HepG2 (cell line): ENCODE measurements at regions not wholly inside any gene's neighbourhood (a gene's known extent, or its start where the extent isn't known, plus 50 kb on each side); places are given as distances from the start of the nearest gene placed in this dataset.

Source experiments
- ATAC-seq: fragments of 200-7000 bp; cut with Tn5 transposase; 3 replicates; pipeline ENCODE4 v1.9.1; 2020; ENCODE audit warnings: mild to moderate bottlenecking, moderate library complexity
- BruUV-seq: library from RNA; stranded (reverse); fragments of 400-500 nt; replicated peaks from 2 replicates; lab custom pipeline; 2021; lab: Mats Ljungman, UMichigan
- CTCF ChIA-PET: fragments of 300-600 bp; formaldehyde crosslinking; extraction: SDS; loops from one replicate; lab custom pipeline; 2021; ENCODE audit warnings: low total read pairs, inconsistent platforms, low intra/inter-chr PET ratio; lab: Yijun Ruan, JAX
- POLR2A ChIA-PET: fragments of 350-600 bp; sonication (Branson Sonifier 250); formaldehyde crosslinking; loops from one replicate; lab custom pipeline; 2020; ENCODE audit warnings: antibody characterized with exemption, inconsistent platforms; lab: Yijun Ruan, JAX
- DNase-seq: peaks from one replicate; pipeline ENCODE4 v3.0.0-alpha.2; 2015; ENCODE audit warnings: low spot score
- FAIRE-seq: peaks from 3 replicates; lab custom pipeline; 2011; peaks lifted over from hg19 to GRCh38; lab: Jason Lieb, UNC
- H2AFZ ChIP-seq: one replicate; pipeline ENCODE4 v1.6.1; 2011; ENCODE audit warnings: low read length, inconsistent platforms
- H3K27ac ChIP-seq: fragments of 300-600 bp; 3 replicates; pipeline ENCODE4 v1.8.0; 2011; ENCODE audit warnings: mixed run types, mild to moderate bottlenecking, mixed read lengths, low read length, inconsistent platforms; ENCODE audit not compliant: insufficient read depth; ENCODE audit errors: extremely low read length
- H3K27me3 ChIP-seq, 2 experiments: fragments of 200-600 bp in 1 of 2; 2 replicates in 1 of 2; 3 replicates in 1 of 2; pipeline versions ENCODE4 v1.6.0 to v1.8.0; 2011; ENCODE audit warnings: low read length in 2 of 2, mild to moderate bottlenecking in 2 of 2, moderate library complexity in 2 of 2, inconsistent platforms in 1 of 2; ENCODE audit not compliant: insufficient read depth in 2 of 2, control insufficient read depth in 1 of 2
- H3K36me3 ChIP-seq, 2 experiments: fragments of 200-600 bp in 1 of 2; replicated peaks in 1 of 2; 2 replicates in 1 of 2; 3 replicates in 1 of 2; pipeline versions ENCODE4 v1.5.1 to v1.8.0; 2011; ENCODE audit warnings: low read length in 2 of 2, inconsistent platforms in 1 of 2; ENCODE audit not compliant: insufficient read depth in 2 of 2, control insufficient read depth in 1 of 2
- H3K4me1 ChIP-seq: 2 replicates; pipeline ENCODE4 v1.5.1; 2012; ENCODE audit warnings: low read length, inconsistent platforms; ENCODE audit not compliant: insufficient read depth
- H3K4me2 ChIP-seq: 2 replicates; pipeline ENCODE4 v1.6.0; 2011; ENCODE audit warnings: low read depth, low read length, inconsistent platforms
- H3K4me3 ChIP-seq, 3 experiments: fragments of 200-600 bp in 1 of 3; sonication (generic), shearing (Covaris generic) in 1 of 3; replicated peaks in 1 of 3; 2 replicates each; pipeline ENCODE4 v1.5.1; 2011 to 2016; ENCODE audit warnings: low read length in 3 of 3, inconsistent platforms in 2 of 3, low read depth in 2 of 3, mild to moderate bottlenecking in 2 of 3, control low read depth in 1 of 3, mixed read lengths in 1 of 3; ENCODE audit not compliant: insufficient read depth in 1 of 3
- H3K79me2 ChIP-seq: one replicate; pipeline ENCODE4 v1.6.1; 2011; ENCODE audit warnings: low read length, inconsistent platforms; ENCODE audit not compliant: insufficient read depth
- H3K9ac ChIP-seq: 2 replicates; pipeline ENCODE4 v1.6.0; 2011; ENCODE audit warnings: mild to moderate bottlenecking, low read depth, low read length, inconsistent platforms; ENCODE audit not compliant: insufficient read depth
- H3K9me3 ChIP-seq: 2 replicates; pipeline ENCODE4 v1.5.1; 2012; ENCODE audit warnings: mild to moderate bottlenecking, low read length
- H4K20me1 ChIP-seq: 2 replicates; pipeline ENCODE4 v1.6.0; 2011; ENCODE audit warnings: inconsistent platforms, mild to moderate bottlenecking, low read length, moderate library complexity; ENCODE audit not compliant: insufficient read depth
- CERS6 ChIP-seq: sonication (generic); formaldehyde crosslinking; IDR thresholded peaks from 2 replicates; pipeline ENCODE4 v1.5.0; 2020; ENCODE audit warnings: missing genetic modification reagents
- DNMT3B ChIP-seq: conservative IDR thresholded peaks from 2 replicates; pipeline ENCODE4 v1.6.1; 2016; ENCODE audit warnings: missing biosample characterization, control low read depth
- SALL2 ChIP-seq: sonication (generic); formaldehyde crosslinking; IDR thresholded peaks from 2 replicates; pipeline ENCODE4 v1.8.1; 2023; ENCODE audit warnings: mild to moderate bottlenecking, missing genetic modification reagents, inconsistent platforms
- TBX2 ChIP-seq: sonication (generic); formaldehyde crosslinking; IDR thresholded peaks from 2 replicates; pipeline ENCODE4 v1.5.0; 2020; ENCODE audit warnings: missing genetic modification reagents, mild to moderate bottlenecking, borderline replicate concordance
- ZNF883 ChIP-seq: sonication (generic); formaldehyde crosslinking; IDR thresholded peaks from 2 replicates; pipeline ENCODE4 v1.5.1; 2020; ENCODE audit warnings: mild to moderate bottlenecking, missing genetic modification reagents; ENCODE audit errors: not compliant biosample characterization
- ZUFSP ChIP-seq: sonication (generic); formaldehyde crosslinking; IDR thresholded peaks from 2 replicates; pipeline ENCODE4 v1.9.0; 2021; ENCODE audit warnings: missing genetic modification reagents, mild to moderate bottlenecking, borderline replicate concordance
- WGBS: methylation state at CpG from one replicate; pipeline ENCODE4 v1.1.6; 2017; ENCODE audit warnings: low lambda C conversion rate; 5-methylcytosine and 5-hydroxymethylcytosine counted together
- in situ Hi-C: cut with HindIII; loops from 2 replicates; pipeline ENCODE4 v1.10.0; 2017; ENCODE audit warnings: low pct_unique_long_range_greater_than_20kb; ENCODE audit not compliant: extremely low pct_ligation_motif_present
- intact Hi-C: fragments of 100-400 bp; cut with micrococcal nuclease; formaldehyde crosslinking; loops from one replicate; pipeline ENCODE4 v1.10.0; 2022; ENCODE audit not compliant: unreplicated experiment

GRCh38 chr5:133867851-133868545, 100.4 kb downstream of the C5orf15 start:
- intact Hi-C loops = loop anchor here (5.0 kb wide), 1 partner anchor 316 kb away; no protein-coding TSS in a partner anchor
- FAIRE-seq = no peak
- H3K4me2 ChIP-seq = no peak overlapping the region
- H4K20me1 ChIP-seq = no peaks in the 10 kb centered on the region
- CTCF ChIA-PET = interaction anchor here (1.5 kb wide), 1 partner anchor 445 kb away, joined by 4 read pairs; no protein-coding TSS in a partner anchor
- no peaks in the 10 kb centered on the region for H3K4me1 ChIP-seq
- H3K27me3 ChIP-seq = peaks cover 0 to 31% of the 10 kb centered on the region in 2 experiments; a peak in 3 of 5 replicates
- H3K9ac ChIP-seq = no peak overlapping the region
- no peak for TF ChIP-seq ZUFSP (CRISPR knock-in tag)
- TF ChIP-seq TBX2 = no peak
- no peak for TF ChIP-seq CERS6 (CRISPR knock-in tag)
- no peak for TF ChIP-seq DNMT3B (CRISPR knock-in tag)
- TF ChIP-seq ZNF883 (CRISPR knock-in tag) = no peak
- TF ChIP-seq SALL2 (CRISPR knock-in tag) = no peak
- TF ChIP-seq, all 625 proteins: peak for 0
- WGBS = 15% methylated on average over 6 of the region's 10 CpGs
- no TSS peak for BruUV-seq
- ATAC-seq (no peak), DNase-seq (no peak)
- Histone ChIP-seq H3K4me3 (no peak overlapping the region), H3K27ac (no peak overlapping the region), H3K9me3 (no peaks in the 10 kb centered on the region), H3K79me2 (no peaks in the 10 kb centered on the region), H3K36me3 (no peaks in the 10 kb centered on the region), H2AFZ (no peak overlapping the region)
- POLR2A ChIA-PET = no interaction called here
- in situ Hi-C loops = no loop called here
